Kidney (tissue), 13 donors: ENCODE measurements at regions not wholly inside any gene's neighbourhood (a gene's known extent, or its start where the extent isn't known, plus 50 kb on each side); places are given as distances from the start of the nearest gene placed in this dataset.

Source experiments
- DNase-seq, 5 donors: peaks; one replicate each; pipeline ENCODE4 v3.0.0-alpha.2; 2013 to 2020
- FAIRE-seq: peaks from 2 replicates; lab custom pipeline; 2012; peaks lifted over from hg19 to GRCh38; lab: Jason Lieb, UNC
- H3K27ac ChIP-seq, 2 donors: one replicate each; pipeline ENCODE4 v1.7.0; 2013; ENCODE audit warnings: low read depth in 2 of 2, low read length in 2 of 2, inconsistent platforms in 1 of 2
- H3K27me3 ChIP-seq: one replicate; pipeline ENCODE4 v1.7.1; 2013; ENCODE audit warnings: low read length, inconsistent platforms; ENCODE audit not compliant: control insufficient read depth, insufficient read depth
- H3K36me3 ChIP-seq, 3 donors: one replicate each; pipeline versions ENCODE4 v1.7.0 to v1.7.1; 2013; ENCODE audit warnings: low read length in 3 of 3, control low read depth in 1 of 3, inconsistent platforms in 1 of 3; ENCODE audit not compliant: insufficient read depth in 3 of 3, control insufficient read depth in 2 of 3
- H3K4me1 ChIP-seq, 3 donors: one replicate each; pipeline versions ENCODE4 v1.7.0 to v1.7.1; 2013; ENCODE audit warnings: low read length in 3 of 3, inconsistent platforms in 1 of 3, low read depth in 1 of 3; ENCODE audit not compliant: control insufficient read depth in 2 of 3, insufficient read depth in 2 of 3
- H3K4me3 ChIP-seq, 3 donors: one replicate each; pipeline versions ENCODE4 v1.7.0 to v1.8.1; 2013; ENCODE audit warnings: low read length in 3 of 3, control low read depth in 1 of 3, inconsistent platforms in 1 of 3
- H3K9ac ChIP-seq, 3 donors: one replicate each; pipeline versions ENCODE4 v1.7.0 to v1.7.1; 2013; ENCODE audit warnings: low read length in 3 of 3, control low read depth in 1 of 3, inconsistent platforms in 1 of 3
- H3K9me3 ChIP-seq, 3 donors: one replicate each; pipeline versions ENCODE4 v1.7.0 to v1.7.1; 2013; ENCODE audit warnings: low read length in 3 of 3, control low read depth in 1 of 3, inconsistent platforms in 1 of 3; ENCODE audit not compliant: control insufficient read depth in 2 of 3, insufficient read depth in 1 of 3
- intact Hi-C: fragments of 100-400 bp; cut with DNase I; formaldehyde crosslinking; loops from one replicate; pipeline ENCODE4 v1.11.1; 2022
- TF ChIP-seq, protein P1 (sequence below): IDR thresholded peaks from 3 replicates; pipeline ENCODE4 v1.5.1; 2012; ENCODE audit warnings: mild to moderate bottlenecking, moderate library complexity, borderline replicate concordance; ENCODE audit not compliant: insufficient read depth; ENCODE audit errors: extremely low read depth
- donor health status: control.
- donor health status: control.
- donor health status: control.
- donor health status: control.
- donor health status: control.
- donor health status: DM: yes; HTN: yes; CAD: no.
- donor health status: Normal renal cell carcinoma (clear cell type).

DNA sequence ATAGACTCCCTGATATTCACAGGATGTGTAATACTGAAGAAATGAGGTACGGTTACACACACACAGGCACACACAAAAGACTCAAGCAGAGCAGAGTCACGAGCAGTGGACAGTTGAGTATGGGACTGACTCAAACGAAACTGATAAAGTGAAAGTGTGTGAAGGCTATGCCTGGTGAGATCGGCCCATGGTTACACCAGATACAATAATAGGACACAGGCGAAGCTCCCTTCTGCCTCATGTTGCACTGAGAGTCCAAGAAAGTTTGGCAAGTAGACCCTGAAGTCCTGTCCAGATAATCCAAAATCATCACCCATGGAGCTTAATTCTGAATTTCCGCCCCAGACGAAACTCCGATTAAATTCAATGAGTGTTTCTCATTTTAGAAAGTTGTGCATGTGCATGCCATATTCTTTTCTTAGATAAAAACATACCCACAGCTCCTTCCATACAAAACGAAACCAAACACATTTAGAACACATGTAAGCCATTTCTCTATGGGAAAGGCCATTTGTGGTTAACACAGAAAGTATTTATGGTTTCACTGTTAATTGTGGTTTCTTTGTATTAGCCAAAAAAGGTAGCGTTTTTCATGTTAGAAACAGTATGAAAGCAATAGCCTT is 567.6 kb downstream of the PLCL1 start:
- Histone ChIP-seq H3K4me3 (no peak overlapping the region), H3K9ac (no peak overlapping the region), H3K9me3 (no peaks in the 10 kb centered on the region), H3K36me3 (no peaks in the 10 kb centered on the region), H3K27ac (no peak overlapping the region), H3K4me1 (no peaks in the 10 kb centered on the region), H3K27me3 (no peaks in the 10 kb centered on the region)
- FAIRE-seq (no peak), DNase-seq (no peak)
- intact Hi-C loops = no loop called here
- TF ChIP-seq, protein P1, sequence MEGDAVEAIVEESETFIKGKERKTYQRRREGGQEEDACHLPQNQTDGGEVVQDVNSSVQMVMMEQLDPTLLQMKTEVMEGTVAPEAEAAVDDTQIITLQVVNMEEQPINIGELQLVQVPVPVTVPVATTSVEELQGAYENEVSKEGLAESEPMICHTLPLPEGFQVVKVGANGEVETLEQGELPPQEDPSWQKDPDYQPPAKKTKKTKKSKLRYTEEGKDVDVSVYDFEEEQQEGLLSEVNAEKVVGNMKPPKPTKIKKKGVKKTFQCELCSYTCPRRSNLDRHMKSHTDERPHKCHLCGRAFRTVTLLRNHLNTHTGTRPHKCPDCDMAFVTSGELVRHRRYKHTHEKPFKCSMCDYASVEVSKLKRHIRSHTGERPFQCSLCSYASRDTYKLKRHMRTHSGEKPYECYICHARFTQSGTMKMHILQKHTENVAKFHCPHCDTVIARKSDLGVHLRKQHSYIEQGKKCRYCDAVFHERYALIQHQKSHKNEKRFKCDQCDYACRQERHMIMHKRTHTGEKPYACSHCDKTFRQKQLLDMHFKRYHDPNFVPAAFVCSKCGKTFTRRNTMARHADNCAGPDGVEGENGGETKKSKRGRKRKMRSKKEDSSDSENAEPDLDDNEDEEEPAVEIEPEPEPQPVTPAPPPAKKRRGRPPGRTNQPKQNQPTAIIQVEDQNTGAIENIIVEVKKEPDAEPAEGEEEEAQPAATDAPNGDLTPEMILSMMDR = no peak

DNA sequence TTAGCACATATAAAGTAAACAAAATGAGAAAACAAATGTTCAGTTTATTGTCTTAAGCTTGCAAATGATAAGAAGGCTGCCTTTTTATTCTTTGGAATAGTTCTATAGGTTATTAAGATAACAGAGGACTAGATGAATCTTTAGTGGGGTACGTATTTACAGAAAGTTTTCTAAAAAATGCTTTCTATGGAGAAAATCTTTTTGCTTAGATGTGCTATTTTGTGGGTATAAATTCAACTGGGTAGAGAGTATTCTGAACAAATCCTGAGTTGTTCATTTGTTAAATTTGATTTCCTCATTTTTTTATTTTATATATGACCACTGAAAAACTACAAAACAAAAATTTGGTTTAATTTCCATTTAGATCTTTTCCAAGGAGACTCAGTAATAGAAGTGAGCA is 566.9 kb downstream of the PLCL1 start:
- Histone ChIP-seq H3K4me3 (no peak overlapping the region), H3K27me3 (no peaks in the 10 kb centered on the region), H3K36me3 (no peaks in the 10 kb centered on the region), H3K9me3 (no peaks in the 10 kb centered on the region), H3K27ac (no peak overlapping the region), H3K9ac (no peak overlapping the region), H3K4me1 (no peaks in the 10 kb centered on the region)
- FAIRE-seq = peak; percentile 35
- TF ChIP-seq, protein P1 = no peak
- intact Hi-C loops = no loop called here
- no peak for DNase-seq

DNA sequence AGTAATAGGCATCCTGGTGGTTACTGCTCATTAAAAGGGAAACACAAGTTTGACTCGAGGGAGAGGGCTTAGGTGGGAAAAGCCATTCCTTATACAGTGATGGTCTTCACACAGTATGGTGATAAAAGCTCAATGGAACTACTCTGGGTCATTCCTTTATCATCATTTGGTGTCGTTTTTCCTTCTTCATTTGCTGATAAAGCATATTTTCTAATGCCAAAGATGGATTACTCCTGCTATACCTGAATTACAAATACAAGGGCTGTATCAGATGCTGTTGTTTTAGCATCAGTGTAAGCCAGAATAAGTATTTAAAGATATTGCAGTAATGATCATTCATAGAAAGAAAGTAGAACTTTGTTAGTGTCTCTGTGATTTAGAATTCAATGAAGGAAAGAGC is 563.7 kb downstream of the PLCL1 start:
- intact Hi-C loops = no loop called here
- DNase-seq = no peak
- H3K36me3 ChIP-seq = no peaks in the 10 kb centered on the region
- H3K9me3 ChIP-seq = no peaks in the 10 kb centered on the region
- H3K27me3 ChIP-seq = no peaks in the 10 kb centered on the region
- H3K4me1 ChIP-seq = no peaks in the 10 kb centered on the region
- TF ChIP-seq, protein P1 = no peak
- H3K9ac ChIP-seq = no peak overlapping the region
- no peak for FAIRE-seq
- no peak overlapping the region for H3K4me3 ChIP-seq
- no peak overlapping the region for H3K27ac ChIP-seq

DNA sequence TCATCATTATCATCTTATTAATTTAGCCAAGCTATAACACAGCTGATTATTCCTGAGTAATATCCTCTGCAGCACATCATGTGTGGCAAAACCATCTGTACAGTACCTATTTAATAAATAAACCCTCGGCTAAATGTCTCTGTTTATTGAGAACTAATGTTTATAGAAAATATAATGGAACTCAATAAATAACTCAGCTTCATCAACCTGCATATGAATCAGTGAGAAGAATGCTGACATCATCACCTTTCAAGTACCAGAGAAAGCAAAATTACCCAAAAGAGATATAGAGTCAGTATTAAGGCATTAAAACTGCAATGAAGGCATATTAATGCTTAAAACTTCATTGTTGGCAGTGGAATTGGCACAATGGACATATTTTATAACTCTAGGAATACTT is 558.3 kb downstream of the PLCL1 start:
- H3K36me3 ChIP-seq = no peaks in the 10 kb centered on the region
- H3K27ac ChIP-seq = no peak overlapping the region
- no peak overlapping the region for H3K9ac ChIP-seq
- no peaks in the 10 kb centered on the region for H3K27me3 ChIP-seq
- FAIRE-seq (no peak), DNase-seq (no peak)
- intact Hi-C loops = no loop called here
- no peaks in the 10 kb centered on the region for H3K9me3 ChIP-seq
- H3K4me3 ChIP-seq = no peak overlapping the region
- no peaks in the 10 kb centered on the region for H3K4me1 ChIP-seq
- TF ChIP-seq, protein P1 = no peak
